ENCODE measurements at regions not wholly inside any gene's neighbourhood (a gene's known extent, or its start where the extent isn't known, plus 50 kb on each side); places are given as distances from the start of the nearest gene placed in this dataset.
"Not testable (repeated sequence)": the region's sequence is repeated elsewhere in the genome, so short reads cannot be mapped to it uniquely, and the experiment has no call there.

DNA sequence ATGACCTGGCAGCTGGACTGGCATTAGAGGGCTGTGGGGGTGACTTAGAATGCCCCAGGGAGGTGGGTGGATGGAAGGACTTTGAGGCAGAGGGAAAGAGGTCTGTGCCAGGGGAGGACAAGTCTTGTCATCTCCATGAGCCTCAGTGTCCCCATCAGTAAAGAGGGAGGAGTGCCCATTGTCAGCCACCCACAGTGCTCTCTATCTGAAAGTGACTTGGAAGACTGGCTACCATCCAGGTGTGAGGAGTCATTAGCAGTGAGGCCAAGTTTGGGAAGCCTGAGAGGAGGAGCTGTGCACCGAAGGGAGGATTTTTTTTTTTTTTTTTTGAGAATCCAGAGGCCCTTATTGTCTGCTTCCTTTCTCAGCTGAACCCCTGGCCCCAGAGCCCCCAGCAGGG is 136.3 kb upstream of the AKAP13 start:
- not testable (repeated sequence) for TF ChIP-seq POLR2A (IDR thresholded peaks at IDR 0.05)
- TF ChIP-seq, protein P1, sequence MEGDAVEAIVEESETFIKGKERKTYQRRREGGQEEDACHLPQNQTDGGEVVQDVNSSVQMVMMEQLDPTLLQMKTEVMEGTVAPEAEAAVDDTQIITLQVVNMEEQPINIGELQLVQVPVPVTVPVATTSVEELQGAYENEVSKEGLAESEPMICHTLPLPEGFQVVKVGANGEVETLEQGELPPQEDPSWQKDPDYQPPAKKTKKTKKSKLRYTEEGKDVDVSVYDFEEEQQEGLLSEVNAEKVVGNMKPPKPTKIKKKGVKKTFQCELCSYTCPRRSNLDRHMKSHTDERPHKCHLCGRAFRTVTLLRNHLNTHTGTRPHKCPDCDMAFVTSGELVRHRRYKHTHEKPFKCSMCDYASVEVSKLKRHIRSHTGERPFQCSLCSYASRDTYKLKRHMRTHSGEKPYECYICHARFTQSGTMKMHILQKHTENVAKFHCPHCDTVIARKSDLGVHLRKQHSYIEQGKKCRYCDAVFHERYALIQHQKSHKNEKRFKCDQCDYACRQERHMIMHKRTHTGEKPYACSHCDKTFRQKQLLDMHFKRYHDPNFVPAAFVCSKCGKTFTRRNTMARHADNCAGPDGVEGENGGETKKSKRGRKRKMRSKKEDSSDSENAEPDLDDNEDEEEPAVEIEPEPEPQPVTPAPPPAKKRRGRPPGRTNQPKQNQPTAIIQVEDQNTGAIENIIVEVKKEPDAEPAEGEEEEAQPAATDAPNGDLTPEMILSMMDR (IDR thresholded peaks at IDR 0.05): not testable (repeated sequence)

Measured in uterus (tissue), 2 donors.